GM18502 (cell line): ENCODE measurements at regions not wholly inside any gene's neighbourhood (a gene's known extent, or its start where the extent isn't known, plus 50 kb on each side); places are given as distances from the start of the nearest gene placed in this dataset.
A peak's percentile ranks its signal among the peaks of the same experiment; 100 is the strongest.

Experiments
- ATAC-seq: cut with Tn5 transposase; IDR thresholded peaks from one replicate; pipeline ENCODE4 v1.9.1; 2021; ENCODE audit warnings: mild to moderate bottlenecking; ENCODE audit not compliant: unreplicated experiment, poor library complexity

GRCh38 chr21:28550057-28550825 lies 442.4 kb downstream of the LTN1 start:
- ATAC-seq: no peak

GRCh38 chr21:28548291-28548690 lies 444.4 kb downstream of the LTN1 start:
- no peak for ATAC-seq

DNA sequence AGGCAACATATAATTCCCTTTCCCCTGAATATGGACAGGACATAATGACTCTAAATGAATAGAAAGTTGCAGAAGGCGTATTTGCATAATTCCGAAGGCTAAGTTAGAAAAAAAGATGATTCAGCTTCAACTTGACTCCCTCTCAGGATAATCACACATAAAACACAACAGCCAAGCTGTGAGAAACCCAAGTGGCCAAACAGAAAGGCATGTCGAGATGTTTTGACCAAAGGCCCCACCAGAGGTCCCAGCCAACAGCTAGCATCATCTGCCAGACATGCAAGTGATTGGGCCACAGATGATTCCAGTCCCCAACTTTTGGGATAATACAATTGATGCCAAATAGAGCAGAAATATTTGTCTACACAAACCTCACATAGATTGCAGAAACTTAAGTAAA lies 444.9 kb downstream of the LTN1 start:
- ATAC-seq: no peak

DNA sequence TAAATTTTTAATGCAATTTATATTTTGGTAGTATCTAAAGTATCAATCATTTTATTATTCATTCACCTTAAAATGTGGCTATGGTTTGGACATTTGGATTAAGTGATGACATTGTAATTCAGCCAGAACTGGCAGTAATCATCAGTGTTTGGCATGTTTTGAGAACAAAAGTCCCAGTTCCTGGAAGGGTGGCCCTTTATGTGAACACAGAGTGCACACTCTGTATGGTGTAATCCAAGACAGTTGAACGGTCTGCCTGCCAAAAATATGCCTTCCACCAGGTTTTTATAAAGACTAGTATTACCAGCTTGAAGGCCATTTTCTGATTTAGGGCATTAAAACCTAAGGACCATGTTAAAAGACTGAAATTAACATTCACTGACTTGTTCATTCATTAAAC lies 448.7 kb downstream of the LTN1 start:
- no peak for ATAC-seq

- ATAC-seq: no peak
Observed at GRCh38 chr21:28541371-28542112, 451.1 kb downstream of the LTN1 start.

- no peak for ATAC-seq
Observed at GRCh38 chr21:28540514-28540913, 452.2 kb downstream of the LTN1 start.

DNA sequence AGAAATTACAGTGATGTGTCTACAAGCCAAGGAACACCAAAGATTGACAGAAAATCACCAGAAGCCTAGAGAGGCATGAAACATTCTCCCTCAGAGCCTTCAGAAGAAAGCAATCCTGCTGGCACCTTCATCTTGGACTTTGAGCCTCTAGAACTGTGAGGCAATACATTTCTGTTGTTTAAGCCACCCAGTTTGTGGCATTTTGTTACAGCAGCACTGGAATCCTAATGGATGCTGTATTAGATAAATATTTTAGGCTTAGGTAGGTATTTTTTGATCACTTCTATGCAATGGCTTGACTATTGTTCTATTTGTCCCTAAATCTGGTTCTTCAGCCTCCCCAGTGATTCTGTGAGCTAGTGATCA lies 453.1 kb downstream of the LTN1 start:
- no peak for ATAC-seq

- ATAC-seq: no peak
Observed at GRCh38 chr21:28538987-28539622, 453.6 kb downstream of the LTN1 start.

DNA sequence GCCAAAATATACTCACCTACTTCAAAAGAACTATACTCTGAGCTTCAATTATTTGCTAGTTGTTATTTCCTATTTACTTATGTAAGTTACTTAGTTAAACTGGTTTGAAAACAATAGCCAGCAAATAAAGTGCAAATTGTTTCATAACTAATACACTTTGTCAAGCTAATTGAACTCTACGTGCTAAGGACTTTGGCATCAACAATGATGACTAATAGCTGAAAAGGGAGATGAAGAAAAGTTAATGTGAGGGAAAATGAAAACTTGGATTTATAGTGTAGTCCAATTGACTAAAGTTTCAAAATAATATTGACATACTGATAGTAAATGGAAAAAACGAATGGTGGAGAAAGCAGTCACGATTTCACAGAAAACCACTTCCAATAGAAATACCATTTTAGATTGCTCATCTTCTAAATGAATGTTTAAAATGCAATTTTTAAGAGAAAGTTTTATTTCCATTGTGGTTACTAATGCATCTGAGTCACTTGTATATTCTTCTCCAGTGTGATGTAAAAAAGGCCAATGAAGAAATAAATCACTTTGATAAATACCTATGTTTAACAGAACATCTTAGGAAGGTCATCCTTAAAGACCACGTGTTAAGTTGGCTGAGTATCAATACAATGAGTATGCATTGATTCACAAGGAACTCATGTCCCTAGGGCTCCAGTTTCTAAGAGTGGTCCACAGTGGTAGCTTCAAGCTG lies 455.2 kb downstream of the LTN1 start:
- no peak for ATAC-seq

- ATAC-seq: no peak
Observed at GRCh38 chr21:28532446-28532845, 460.2 kb downstream of the LTN1 start.

- ATAC-seq: no peak
Observed at GRCh38 chr21:28523367-28523766, 469.3 kb downstream of the LTN1 start.

GRCh38 chr21:28522014-28522799 lies 470.5 kb downstream of the LTN1 start:
- ATAC-seq: peak; percentile 59

- no peak for ATAC-seq
Observed at GRCh38 chr21:28518630-28519029, 474.0 kb downstream of the LTN1 start.

GRCh38 chr21:28516991-28517592 lies 475.6 kb downstream of the LTN1 start:
- peak; percentile 96 for ATAC-seq

DNA sequence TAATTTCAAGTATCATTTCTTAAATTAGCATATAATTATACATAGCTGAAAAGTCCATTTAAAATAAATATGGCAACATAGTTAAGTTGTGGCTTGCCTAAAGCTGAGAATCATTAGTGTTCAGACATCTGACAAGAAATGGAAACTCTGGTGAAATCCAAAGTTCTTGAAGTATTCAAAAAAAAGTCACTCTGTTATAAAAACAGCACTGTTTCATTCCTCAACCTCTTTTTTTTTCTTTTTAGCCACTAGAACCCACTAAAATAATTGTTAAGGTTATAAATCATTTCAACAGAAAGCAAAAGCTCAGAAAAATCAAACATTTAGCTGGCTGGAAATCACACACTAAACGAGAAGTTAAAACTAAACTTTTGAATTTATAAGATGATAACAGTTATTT lies 476.7 kb downstream of the LTN1 start:
- ATAC-seq: no peak

- ATAC-seq: no peak
Observed at GRCh38 chr21:28513428-28513827, 479.2 kb downstream of the LTN1 start.

GRCh38 chr21:28509031-28509430 lies 483.6 kb downstream of the LTN1 start:
- no peak for ATAC-seq

DNA sequence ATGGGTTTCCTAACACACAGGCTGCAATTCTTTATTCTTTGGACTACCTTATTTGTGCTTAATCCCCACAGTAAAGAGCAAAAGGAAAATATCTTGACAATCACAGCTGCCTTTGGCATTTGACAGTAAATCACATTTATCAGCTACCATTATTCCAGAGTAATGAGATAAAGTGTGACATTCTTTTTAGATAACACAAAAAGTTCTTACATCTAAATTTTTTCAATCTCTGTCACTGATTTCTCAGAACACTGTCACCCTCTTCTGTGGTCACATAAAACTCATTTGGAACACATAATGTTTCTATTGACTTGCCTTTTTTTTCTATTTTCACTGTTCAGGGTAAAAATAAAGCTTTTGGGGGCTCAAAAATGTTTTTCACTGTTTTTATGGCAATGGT lies 484.6 kb downstream of the LTN1 start:
- ATAC-seq: no peak

- peak; percentile 68 for ATAC-seq
Observed at GRCh38 chr21:28496517-28496916, 496.2 kb downstream of the LTN1 start.

GRCh38 chr21:28492127-28492526 lies 500.6 kb downstream of the LTN1 start:
- no peak for ATAC-seq
